Endothelial cell of umbilical vein (primary cell): ENCODE measurements at regions not wholly inside any gene's neighbourhood (a gene's known extent, or its start where the extent isn't known, plus 50 kb on each side); places are given as distances from the start of the nearest gene placed in this dataset.

ENCODE experiments used
- BruUV-seq: library from RNA; stranded (reverse); fragments of 400-500 nt; replicated peaks from 2 replicates; lab custom pipeline; 2021; lab: Mats Ljungman, UMichigan
- CTCF ChIA-PET: fragments of 300-600, 350-600 bp; sonication (Branson Sonifier 250); formaldehyde crosslinking; loops from one replicate; lab custom pipeline; 2021; ENCODE audit warnings: antibody characterized with exemption, inconsistent platforms; lab: Charles Lee
- POLR2A ChIA-PET: fragments of 300-600, 350-600 bp; sonication (Branson Sonifier 250); formaldehyde crosslinking; loops from one replicate; lab custom pipeline; 2021; ENCODE audit warnings: antibody characterized with exemption, inconsistent platforms; lab: Charles Lee
- DNase-seq: peaks from one replicate; pipeline ENCODE4 v3.0.0-alpha.2; 2011; ENCODE audit warnings: low read depth, low spot score
- FAIRE-seq: peaks from 2 replicates; lab custom pipeline; 2011; peaks lifted over from hg19 to GRCh38; lab: Jason Lieb, UNC
- H2AFZ ChIP-seq: 2 replicates; pipeline ENCODE4 v1.6.0; 2012; ENCODE audit warnings: low read depth, low read length, control low read depth, inconsistent platforms
- H3K27ac ChIP-seq: 2 replicates; pipeline ENCODE4 v1.5.1; 2011; ENCODE audit warnings: low read depth, mild to moderate bottlenecking, control low read depth, low read length, moderate library complexity; ENCODE audit not compliant: insufficient read depth
- H3K27me3 ChIP-seq, 2 experiments: 2 replicates each; pipeline versions ENCODE4 v1.6.0 to v1.6.1; 2011; ENCODE audit warnings: low read length in 2 of 2, mixed read lengths in 1 of 2; ENCODE audit not compliant: control insufficient read depth in 2 of 2, insufficient read depth in 2 of 2
- H3K36me3 ChIP-seq, 2 experiments: 2 replicates in 1 of 2; 3 replicates in 1 of 2; pipeline ENCODE4 v1.5.1; 2011; ENCODE audit warnings: low read length in 2 of 2, mild to moderate bottlenecking in 1 of 2, moderate library complexity in 1 of 2; ENCODE audit not compliant: control insufficient read depth in 2 of 2, insufficient read depth in 2 of 2; ENCODE audit errors: extremely low read depth in 1 of 2
- H3K4me1 ChIP-seq: 3 replicates; pipeline ENCODE4 v1.5.1; 2011; ENCODE audit warnings: mild to moderate bottlenecking, low read length; ENCODE audit not compliant: control insufficient read depth, insufficient read depth; ENCODE audit errors: extremely low read depth
- H3K4me2 ChIP-seq: 2 replicates; pipeline ENCODE4 v1.6.1; 2011; ENCODE audit warnings: low read length, control low read depth, mixed read lengths; ENCODE audit not compliant: insufficient read depth
- H3K4me3 ChIP-seq, 3 experiments: fragments of 200-600 bp in 1 of 3; sonication (generic), shearing (Covaris generic) in 1 of 3; replicated peaks in 1 of 3; 2 replicates each; pipeline ENCODE4 v1.5.1; 2011 to 2016; ENCODE audit warnings: control low read depth in 3 of 3, low read length in 3 of 3, mild to moderate bottlenecking in 2 of 3, inconsistent platforms in 1 of 3, low read depth in 1 of 3, moderate library complexity in 1 of 3; ENCODE audit not compliant: insufficient read depth in 1 of 3
- H3K79me2 ChIP-seq: 2 replicates; pipeline ENCODE4 v1.6.0; 2012; ENCODE audit warnings: low read length, inconsistent platforms; ENCODE audit not compliant: control insufficient read depth, insufficient read depth
- H3K9ac ChIP-seq: replicated peaks from 2 replicates; pipeline ENCODE3; 2011; ENCODE audit warnings: low read length, control low read depth; ENCODE audit not compliant: insufficient read depth; ENCODE audit errors: extremely low read depth
- H3K9me1 ChIP-seq: replicated peaks from 3 replicates; pipeline ENCODE4 v1.6.0; 2011; ENCODE audit warnings: mild to moderate bottlenecking, low read length; ENCODE audit not compliant: control insufficient read depth, insufficient read depth; ENCODE audit errors: extremely low read depth
- H3K9me3 ChIP-seq: replicated peaks from 2 replicates; pipeline ENCODE4 v1.5.1; 2012; ENCODE audit warnings: low read length, inconsistent platforms; ENCODE audit not compliant: control insufficient read depth, insufficient read depth
- H4K20me1 ChIP-seq: replicated peaks from 2 replicates; pipeline ENCODE3; 2011; ENCODE audit warnings: mild to moderate bottlenecking, low read length; ENCODE audit not compliant: control insufficient read depth, insufficient read depth; ENCODE audit errors: extremely low read depth
- EZH2 ChIP-seq: IDR thresholded peaks from 2 replicates; pipeline ENCODE4 v1.6.1; 2012; ENCODE audit warnings: borderline replicate concordance, low read depth, mild to moderate bottlenecking, moderate library complexity, low read length, inconsistent platforms; ENCODE audit not compliant: severe bottlenecking
- FOS ChIP-seq: IDR thresholded peaks from 2 replicates; pipeline ENCODE4 v1.6.1; 2011; ENCODE audit warnings: mild to moderate bottlenecking, low read length, moderate library complexity, borderline replicate concordance; ENCODE audit not compliant: insufficient read depth
- GATA2 ChIP-seq: IDR thresholded peaks from 2 replicates; pipeline ENCODE4 v1.7.0; 2011; ENCODE audit warnings: low read depth, mild to moderate bottlenecking, moderate library complexity, mixed read lengths, low read length; ENCODE audit not compliant: insufficient read length, insufficient read depth
- JUN ChIP-seq: IDR thresholded peaks from 2 replicates; pipeline ENCODE4 v1.6.1; 2011; ENCODE audit warnings: borderline replicate concordance, low read depth; ENCODE audit not compliant: insufficient read length, insufficient read depth
- MYC ChIP-seq: IDR thresholded peaks from one replicate; pipeline ENCODE4 v1.6.1; 2011; ENCODE audit warnings: mild to moderate bottlenecking, low read depth, low read length
- POLR2A ChIP-seq: IDR thresholded peaks from 2 replicates; pipeline ENCODE4 v1.6.1; 2012; ENCODE audit warnings: low read depth, mild to moderate bottlenecking, control low read depth, low read length
- POLR2AphosphoS5 ChIP-seq: IDR thresholded peaks from 2 replicates; pipeline ENCODE4 v1.6.1; 2012; ENCODE audit warnings: low read depth, mild to moderate bottlenecking, control low read depth, low read length, moderate library complexity; ENCODE audit not compliant: insufficient read depth
- dilution Hi-C: fragments of 300-500 bp; cut with MboI; formaldehyde crosslinking; loops from one replicate; pipeline ENCODE4 v1.15.0; 2019; ENCODE audit warnings: low sequenced_read_pairs; ENCODE audit not compliant: extremely low pct_ligation_motif_present
- intact Hi-C: fragments of 100-400 bp; cut with micrococcal nuclease; formaldehyde crosslinking; loops from one replicate; pipeline ENCODE4 v1.10.0; 2022
- TF ChIP-seq, protein P1 (sequence below), 2 donors: IDR thresholded peaks; 1 replicate in 1 of 2; 2 replicates in 1 of 2; pipeline ENCODE4 v1.5.1; 2011; ENCODE audit warnings: low read length in 2 of 2, mild to moderate bottlenecking in 2 of 2, moderate library complexity in 2 of 2, control low read depth in 1 of 2, inconsistent platforms in 1 of 2, low read depth in 1 of 2; ENCODE audit not compliant: insufficient read depth in 1 of 2; ENCODE audit errors: extremely low read depth in 1 of 2
- TF ChIP-seq, protein P2 (sequence below): IDR thresholded peaks from 2 replicates; pipeline ENCODE4 v1.6.1; 2011; ENCODE audit not compliant: insufficient read depth, insufficient read length

- Histone ChIP-seq H3K4me1 (no peaks in the 10 kb centered on the region), H3K9me1 (no peaks in the 10 kb centered on the region), H4K20me1 (no peaks in the 10 kb centered on the region), H3K27me3 (no peaks in the 10 kb centered on the region), H3K4me2 (no peak overlapping the region), H3K27ac (no peak overlapping the region), H3K4me3 (no peak overlapping the region), H3K79me2 (no peaks in the 10 kb centered on the region), H3K9me3 (no peaks in the 10 kb centered on the region), H3K9ac (no peak overlapping the region), H2AFZ (no peak overlapping the region), H3K36me3 (no peaks in the 10 kb centered on the region)
- dilution Hi-C loops, result no loop called here
- BruUV-seq, result no TSS peak
- intact Hi-C loops, result no loop called here
- DNase-seq, result no peak
- FAIRE-seq, result no peak
- ChIA-PET CTCF (interaction anchor here (1.2 kb wide), 1 partner anchor 33 kb away, joined by 3 read pairs; no protein-coding TSS in a partner anchor), POLR2A (no interaction called here)
- TF ChIP-seq POLR2AphosphoS5, result no peak
- TF ChIP-seq JUN, result no peak
- TF ChIP-seq, protein P1, sequence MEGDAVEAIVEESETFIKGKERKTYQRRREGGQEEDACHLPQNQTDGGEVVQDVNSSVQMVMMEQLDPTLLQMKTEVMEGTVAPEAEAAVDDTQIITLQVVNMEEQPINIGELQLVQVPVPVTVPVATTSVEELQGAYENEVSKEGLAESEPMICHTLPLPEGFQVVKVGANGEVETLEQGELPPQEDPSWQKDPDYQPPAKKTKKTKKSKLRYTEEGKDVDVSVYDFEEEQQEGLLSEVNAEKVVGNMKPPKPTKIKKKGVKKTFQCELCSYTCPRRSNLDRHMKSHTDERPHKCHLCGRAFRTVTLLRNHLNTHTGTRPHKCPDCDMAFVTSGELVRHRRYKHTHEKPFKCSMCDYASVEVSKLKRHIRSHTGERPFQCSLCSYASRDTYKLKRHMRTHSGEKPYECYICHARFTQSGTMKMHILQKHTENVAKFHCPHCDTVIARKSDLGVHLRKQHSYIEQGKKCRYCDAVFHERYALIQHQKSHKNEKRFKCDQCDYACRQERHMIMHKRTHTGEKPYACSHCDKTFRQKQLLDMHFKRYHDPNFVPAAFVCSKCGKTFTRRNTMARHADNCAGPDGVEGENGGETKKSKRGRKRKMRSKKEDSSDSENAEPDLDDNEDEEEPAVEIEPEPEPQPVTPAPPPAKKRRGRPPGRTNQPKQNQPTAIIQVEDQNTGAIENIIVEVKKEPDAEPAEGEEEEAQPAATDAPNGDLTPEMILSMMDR (IDR thresholded peaks at IDR 0.05; ENCODE audit: extremely low read depth in 1 of 2, insufficient read depth in 1 of 2, low read depth in 1 of 2, low read length in 2 of 2), result no peak
- no peak for TF ChIP-seq MYC
- TF ChIP-seq EZH2, result no peak
- no peak for TF ChIP-seq FOS
- TF ChIP-seq GATA2, result no peak
- TF ChIP-seq, protein P2, sequence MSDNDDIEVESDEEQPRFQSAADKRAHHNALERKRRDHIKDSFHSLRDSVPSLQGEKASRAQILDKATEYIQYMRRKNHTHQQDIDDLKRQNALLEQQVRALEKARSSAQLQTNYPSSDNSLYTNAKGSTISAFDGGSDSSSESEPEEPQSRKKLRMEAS, result no peak
- TF ChIP-seq POLR2A, result no peak
Measured at GRCh38 chr6:25023781-25024180, 88.0 kb upstream of the RIPOR2 start.
